ENCODE measurements at regions not wholly inside any gene's neighbourhood (a gene's known extent, or its start where the extent isn't known, plus 50 kb on each side); places are given as distances from the start of the nearest gene placed in this dataset.

GRCh38 chr3:3241596-3241995, 62.1 kb upstream of the CRBN start:
- Mint-ChIP-seq H3K9me3 (no peaks in the 10 kb centered on the region), H3K27ac (no peak overlapping the region), H3K27me3 (peaks cover 2% of the 10 kb centered on the region), H3K4me3 (no peak overlapping the region), H3K36me3 (ENCODE audit: low read depth) (no peaks in the 10 kb centered on the region), H3K4me1 (ENCODE audit: low read depth) (peaks cover 1% of the 10 kb centered on the region)
- DNase-seq: no peak

- Mint-ChIP-seq H3K27ac (no peak overlapping the region), H3K4me1 (ENCODE audit: low read depth) (peaks cover 1% of the 10 kb centered on the region), H3K9me3 (no peaks in the 10 kb centered on the region), H3K27me3 (no peaks in the 10 kb centered on the region), H3K4me3 (no peak overlapping the region), H3K36me3 (ENCODE audit: low read depth) (no peaks in the 10 kb centered on the region)
- DNase-seq: no peak
These were observed 61.5 kb upstream of the CRBN start for GRCh38 chr3:3240986-3241385.

GRCh38 chr3:3237979-3238378, 58.5 kb upstream of the CRBN start:
- Mint-ChIP-seq H3K27me3 (no peaks in the 10 kb centered on the region), H3K27ac (no peak overlapping the region), H3K36me3 (ENCODE audit: low read depth) (no peaks in the 10 kb centered on the region), H3K9me3 (no peaks in the 10 kb centered on the region), H3K4me1 (ENCODE audit: low read depth) (peaks cover 1% of the 10 kb centered on the region), H3K4me3 (no peak overlapping the region)
- DNase-seq: no peak

- Mint-ChIP-seq H3K4me3 (no peak overlapping the region), H3K9me3 (peaks cover 9% of the 10 kb centered on the region), H3K4me1 (ENCODE audit: low read depth) (no peaks in the 10 kb centered on the region), H3K27me3 (no peaks in the 10 kb centered on the region), H3K36me3 (ENCODE audit: low read depth) (no peaks in the 10 kb centered on the region), H3K27ac (no peak overlapping the region)
- no peak for DNase-seq
These were observed 52.8 kb upstream of the CRBN start for GRCh38 chr3:3232251-3232650.
